ENCODE measurements at regions not wholly inside any gene's neighbourhood (a gene's known extent, or its start where the extent isn't known, plus 50 kb on each side); places are given as distances from the start of the nearest gene placed in this dataset.

DNA sequence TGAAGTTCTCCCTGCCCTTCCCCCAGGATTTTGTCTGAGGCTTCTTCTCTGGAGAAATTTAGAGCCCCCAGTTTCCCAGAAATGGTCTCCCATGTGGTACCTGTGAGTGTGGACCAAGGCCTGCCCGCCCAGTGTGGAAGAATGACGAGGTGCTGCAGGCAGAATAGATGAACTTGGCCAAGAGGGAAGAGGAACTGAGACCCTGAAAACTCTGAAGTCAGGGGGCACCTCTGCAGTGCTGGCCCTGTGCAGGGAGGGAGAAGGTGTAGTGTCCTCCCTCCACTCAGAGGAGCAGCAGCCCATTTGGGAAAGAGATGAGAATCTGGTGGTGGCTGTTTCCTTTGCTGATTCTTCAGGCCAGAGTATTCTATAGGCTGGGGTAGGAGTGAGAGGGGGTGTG, 115.2 kb upstream of the PCGF5 start:
- H3K4me1 Mint-ChIP-seq (ENCODE audit: low read depth, unreplicated experiment): no peaks in the 10 kb centered on the region
- peaks cover 6% of the 10 kb centered on the region for H3K36me3 Mint-ChIP-seq (ENCODE audit: unreplicated experiment)
- TF ChIP-seq CTCF (IDR thresholded peaks at IDR 0.05; ENCODE audit: partially characterized antibody, unreplicated experiment): no peak
- H3K4me3 Mint-ChIP-seq (ENCODE audit: unreplicated experiment): no peak overlapping the region
- peaks cover 2% of the 10 kb centered on the region for H3K27me3 Mint-ChIP-seq (ENCODE audit: unreplicated experiment)
- DNase-seq: no peak
- H3K27ac Mint-ChIP-seq (ENCODE audit: unreplicated experiment): no peak overlapping the region
- peaks cover 2% of the 10 kb centered on the region for H3K9me3 Mint-ChIP-seq (ENCODE audit: unreplicated experiment)

DNA sequence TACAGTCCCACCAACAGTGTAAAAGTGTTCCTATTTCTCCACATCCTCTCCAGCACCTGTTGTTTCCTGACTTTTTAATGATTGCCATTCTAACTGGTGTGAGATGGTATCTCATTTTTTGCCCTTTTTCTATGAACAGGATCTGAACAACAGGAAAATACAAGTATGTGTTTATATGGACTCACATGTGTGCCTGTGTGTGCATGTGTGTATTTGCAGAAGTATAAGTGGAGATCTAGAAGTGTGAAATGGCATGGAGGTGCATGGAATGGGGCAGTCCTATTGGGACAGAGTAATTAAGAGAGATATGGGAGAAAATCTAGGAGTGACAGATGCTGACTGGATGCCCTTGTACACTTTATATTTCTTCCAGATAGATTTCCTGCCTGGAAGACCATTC, 111.6 kb upstream of the PCGF5 start:
- no peak for TF ChIP-seq CTCF (IDR thresholded peaks at IDR 0.05; ENCODE audit: partially characterized antibody, unreplicated experiment)
- Mint-ChIP-seq H3K4me1 (ENCODE audit: low read depth, unreplicated experiment) (no peaks in the 10 kb centered on the region), H3K36me3 (ENCODE audit: unreplicated experiment) (peaks cover 6% of the 10 kb centered on the region), H3K4me3 (ENCODE audit: unreplicated experiment) (no peak overlapping the region), H3K9me3 (ENCODE audit: unreplicated experiment) (no peaks in the 10 kb centered on the region), H3K27ac (ENCODE audit: unreplicated experiment) (no peak overlapping the region), H3K27me3 (ENCODE audit: unreplicated experiment) (peaks cover 2% of the 10 kb centered on the region)
- no peak for DNase-seq

- Mint-ChIP-seq H3K4me3 (ENCODE audit: unreplicated experiment) (no peak overlapping the region), H3K27ac (ENCODE audit: unreplicated experiment) (no peak overlapping the region), H3K9me3 (ENCODE audit: unreplicated experiment) (no peaks in the 10 kb centered on the region), H3K27me3 (ENCODE audit: unreplicated experiment) (peaks cover 2% of the 10 kb centered on the region), H3K4me1 (ENCODE audit: low read depth, unreplicated experiment) (no peaks in the 10 kb centered on the region), H3K36me3 (ENCODE audit: unreplicated experiment) (peaks cover under 1% of the 10 kb centered on the region)
- TF ChIP-seq CTCF (IDR thresholded peaks at IDR 0.05; ENCODE audit: partially characterized antibody, unreplicated experiment): no peak
- no peak for DNase-seq
Measured at GRCh38 chr10:91111060-91111459, 109.4 kb upstream of the PCGF5 start.

GRCh38 chr10:91115618-91116390, 104.7 kb upstream of the PCGF5 start:
- Mint-ChIP-seq H3K36me3 (ENCODE audit: unreplicated experiment) (no peaks in the 10 kb centered on the region), H3K27me3 (ENCODE audit: unreplicated experiment) (no peaks in the 10 kb centered on the region), H3K27ac (ENCODE audit: unreplicated experiment) (no peak overlapping the region), H3K9me3 (ENCODE audit: unreplicated experiment) (no peaks in the 10 kb centered on the region), H3K4me3 (ENCODE audit: unreplicated experiment) (no peak overlapping the region), H3K4me1 (ENCODE audit: low read depth, unreplicated experiment) (no peaks in the 10 kb centered on the region)
- no peak for TF ChIP-seq CTCF (IDR thresholded peaks at IDR 0.05; ENCODE audit: partially characterized antibody, unreplicated experiment)
- DNase-seq: no peak

DNA sequence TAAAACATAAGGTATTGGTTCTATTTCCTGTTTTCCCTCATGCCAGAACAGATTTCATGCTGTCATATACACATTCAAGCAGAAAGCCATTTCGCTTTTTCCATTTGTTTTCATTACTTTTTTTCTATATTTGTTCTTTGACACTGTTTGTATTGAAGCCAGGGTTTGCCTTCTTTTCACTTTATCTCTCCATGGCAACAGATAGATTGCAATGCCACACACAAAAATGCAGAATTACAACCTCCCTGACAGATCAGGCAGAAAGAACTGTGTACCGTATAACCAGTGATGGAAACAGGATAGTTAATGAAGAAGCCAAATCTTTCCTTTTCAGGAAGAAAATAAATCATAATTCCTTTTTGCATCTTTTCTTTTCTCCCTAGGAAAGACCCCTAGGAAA, 103.0 kb upstream of the PCGF5 start:
- Mint-ChIP-seq H3K4me3 (ENCODE audit: unreplicated experiment) (no peak overlapping the region), H3K9me3 (ENCODE audit: unreplicated experiment) (no peaks in the 10 kb centered on the region), H3K27ac (ENCODE audit: unreplicated experiment) (no peak overlapping the region), H3K27me3 (ENCODE audit: unreplicated experiment) (no peaks in the 10 kb centered on the region), H3K4me1 (ENCODE audit: low read depth, unreplicated experiment) (no peaks in the 10 kb centered on the region), H3K36me3 (ENCODE audit: unreplicated experiment) (no peaks in the 10 kb centered on the region)
- no peak for DNase-seq
- no peak for TF ChIP-seq CTCF (IDR thresholded peaks at IDR 0.05; ENCODE audit: partially characterized antibody, unreplicated experiment)

All from glutamatergic neuron (in vitro differentiated cells).